ENCODE measurements at regions not wholly inside any gene's neighbourhood (a gene's known extent, or its start where the extent isn't known, plus 50 kb on each side); places are given as distances from the start of the nearest gene placed in this dataset.

GRCh38 chr7:18350678-18351077 lies 144.9 kb upstream of the HDAC9 start:
- no peak overlapping the region for H3K4me3 ChIP-seq
- ATAC-seq (no peak), DNase-seq (no peak)
- H3K27me3 ChIP-seq (ENCODE audit: insufficient read depth in 3 of 3, low read length in 2 of 3): no peaks in the 10 kb centered on the region
- H3K36me3 ChIP-seq (ENCODE audit: insufficient read depth in 1 of 2, low read depth in 1 of 2): no peaks in the 10 kb centered on the region
- no peaks in the 10 kb centered on the region for H3K9me3 ChIP-seq
- 38 to 48% (median 42%) methylated on average over 7 of the region's 7 CpGs for WGBS, 3 donors
- H3K27ac ChIP-seq: no peak overlapping the region
- intact Hi-C loops (cut with DNase I): loop anchor here (5.0 to 10.0 kb wide), 3 partner anchors 104 to 317 kb away; no protein-coding TSS in a partner anchor
- TF ChIP-seq, protein P1, sequence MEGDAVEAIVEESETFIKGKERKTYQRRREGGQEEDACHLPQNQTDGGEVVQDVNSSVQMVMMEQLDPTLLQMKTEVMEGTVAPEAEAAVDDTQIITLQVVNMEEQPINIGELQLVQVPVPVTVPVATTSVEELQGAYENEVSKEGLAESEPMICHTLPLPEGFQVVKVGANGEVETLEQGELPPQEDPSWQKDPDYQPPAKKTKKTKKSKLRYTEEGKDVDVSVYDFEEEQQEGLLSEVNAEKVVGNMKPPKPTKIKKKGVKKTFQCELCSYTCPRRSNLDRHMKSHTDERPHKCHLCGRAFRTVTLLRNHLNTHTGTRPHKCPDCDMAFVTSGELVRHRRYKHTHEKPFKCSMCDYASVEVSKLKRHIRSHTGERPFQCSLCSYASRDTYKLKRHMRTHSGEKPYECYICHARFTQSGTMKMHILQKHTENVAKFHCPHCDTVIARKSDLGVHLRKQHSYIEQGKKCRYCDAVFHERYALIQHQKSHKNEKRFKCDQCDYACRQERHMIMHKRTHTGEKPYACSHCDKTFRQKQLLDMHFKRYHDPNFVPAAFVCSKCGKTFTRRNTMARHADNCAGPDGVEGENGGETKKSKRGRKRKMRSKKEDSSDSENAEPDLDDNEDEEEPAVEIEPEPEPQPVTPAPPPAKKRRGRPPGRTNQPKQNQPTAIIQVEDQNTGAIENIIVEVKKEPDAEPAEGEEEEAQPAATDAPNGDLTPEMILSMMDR (IDR thresholded peaks at IDR 0.05): no peak
- H3K4me1 ChIP-seq: peaks cover 4% of the 10 kb centered on the region

DNA sequence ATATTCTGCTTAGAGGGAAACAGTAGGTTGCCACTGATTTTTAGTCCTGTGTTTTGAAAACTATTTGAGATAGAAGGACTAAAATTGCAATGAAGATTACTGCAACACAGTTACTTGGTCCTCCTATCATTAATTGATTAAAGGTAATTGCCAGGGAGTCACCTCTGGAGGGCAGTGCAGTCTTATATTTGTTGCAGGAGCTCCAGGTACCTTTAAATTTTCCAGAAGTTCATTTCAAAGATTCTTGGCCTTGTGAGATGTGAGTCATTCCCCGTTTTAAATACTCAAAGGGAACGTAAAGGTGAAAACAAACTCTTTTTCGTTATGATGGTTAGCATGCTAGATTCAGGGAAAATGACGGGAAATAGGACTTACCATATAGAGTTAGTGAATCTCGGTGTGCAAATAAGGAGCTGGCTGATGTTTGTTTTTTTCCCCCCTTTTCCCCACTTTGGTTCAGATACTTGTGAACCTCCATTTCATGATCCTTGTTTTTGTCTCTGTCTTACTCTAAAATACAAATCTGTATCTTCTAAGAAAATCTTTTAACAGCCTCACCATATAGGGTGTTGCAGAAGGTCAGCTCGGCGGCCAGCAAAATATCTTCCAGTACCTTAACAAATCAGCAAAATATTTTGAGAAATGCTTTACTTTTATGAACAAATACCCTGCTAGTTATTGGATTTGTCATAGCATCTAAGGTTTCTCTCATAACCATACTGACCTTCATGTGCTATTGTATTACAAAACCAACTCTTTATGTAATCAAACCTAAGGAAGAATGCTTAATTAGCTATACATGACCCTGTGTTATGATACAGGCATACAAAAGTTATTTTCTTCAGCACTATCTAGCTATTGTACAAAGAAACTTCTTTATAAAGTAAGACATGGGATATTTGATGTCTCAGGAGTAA lies 143.0 kb upstream of the HDAC9 start:
- no peaks in the 10 kb centered on the region for H3K27me3 ChIP-seq (ENCODE audit: insufficient read depth in 3 of 3, low read length in 2 of 3)
- DNase-seq (peak in 1 of 2 donors; percentile 30), ATAC-seq (peak; percentile 76 to 91 (median 86))
- H3K9me3 ChIP-seq: no peaks in the 10 kb centered on the region
- no peaks in the 10 kb centered on the region for H3K36me3 ChIP-seq (ENCODE audit: insufficient read depth in 1 of 2, low read depth in 1 of 2)
- WGBS, 3 donors: 37 to 40% (median 40%) methylated on average over 7 of the region's 7 CpGs
- no peak overlapping the region for H3K27ac ChIP-seq
- TF ChIP-seq, protein P1 (IDR thresholded peaks at IDR 0.05): peak; percentile 75
- H3K4me3 ChIP-seq: peak overlapping the region; percentile 24
- H3K4me1 ChIP-seq: peaks cover 7% of the 10 kb centered on the region
- intact Hi-C loops (cut with DNase I): loop anchor here (5.0 to 10.0 kb wide), 3 partner anchors 102 to 315 kb away; no protein-coding TSS in a partner anchor

DNA sequence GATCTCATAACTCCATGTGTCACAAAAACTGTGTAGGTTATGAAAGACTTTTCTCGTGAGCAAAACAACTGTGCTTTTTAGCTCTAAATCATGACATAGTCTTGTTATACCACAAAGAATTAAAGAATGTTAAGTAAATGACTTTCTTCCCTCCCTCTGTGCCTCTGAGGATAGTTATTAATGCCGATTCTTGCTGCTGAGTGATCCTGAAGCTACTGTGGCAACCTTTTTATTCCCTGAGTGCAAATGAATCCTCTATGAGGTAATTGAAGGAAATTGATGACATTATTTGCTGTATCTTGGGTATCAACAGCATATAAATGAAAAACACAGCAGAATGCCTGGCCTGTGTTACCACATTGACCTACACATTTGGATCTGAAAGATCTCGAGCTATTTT lies 142.2 kb upstream of the HDAC9 start:
- H3K36me3 ChIP-seq (ENCODE audit: insufficient read depth in 1 of 2, low read depth in 1 of 2): no peaks in the 10 kb centered on the region
- no peaks in the 10 kb centered on the region for H3K9me3 ChIP-seq
- H3K27me3 ChIP-seq (ENCODE audit: insufficient read depth in 3 of 3, low read length in 2 of 3): no peaks in the 10 kb centered on the region
- H3K4me1 ChIP-seq: peaks cover 7% of the 10 kb centered on the region
- H3K4me3 ChIP-seq: no peak overlapping the region
- DNase-seq (no peak), ATAC-seq (no peak)
- intact Hi-C loops (cut with DNase I): loop anchor here (5.0 to 10.0 kb wide), 3 partner anchors 101 to 314 kb away; no protein-coding TSS in a partner anchor
- no peak overlapping the region for H3K27ac ChIP-seq
- 69 to 82% (median 73%) methylated on average over 3 of the region's 3 CpGs for WGBS, 3 donors
- TF ChIP-seq, protein P1 (IDR thresholded peaks at IDR 0.05): no peak

DNA sequence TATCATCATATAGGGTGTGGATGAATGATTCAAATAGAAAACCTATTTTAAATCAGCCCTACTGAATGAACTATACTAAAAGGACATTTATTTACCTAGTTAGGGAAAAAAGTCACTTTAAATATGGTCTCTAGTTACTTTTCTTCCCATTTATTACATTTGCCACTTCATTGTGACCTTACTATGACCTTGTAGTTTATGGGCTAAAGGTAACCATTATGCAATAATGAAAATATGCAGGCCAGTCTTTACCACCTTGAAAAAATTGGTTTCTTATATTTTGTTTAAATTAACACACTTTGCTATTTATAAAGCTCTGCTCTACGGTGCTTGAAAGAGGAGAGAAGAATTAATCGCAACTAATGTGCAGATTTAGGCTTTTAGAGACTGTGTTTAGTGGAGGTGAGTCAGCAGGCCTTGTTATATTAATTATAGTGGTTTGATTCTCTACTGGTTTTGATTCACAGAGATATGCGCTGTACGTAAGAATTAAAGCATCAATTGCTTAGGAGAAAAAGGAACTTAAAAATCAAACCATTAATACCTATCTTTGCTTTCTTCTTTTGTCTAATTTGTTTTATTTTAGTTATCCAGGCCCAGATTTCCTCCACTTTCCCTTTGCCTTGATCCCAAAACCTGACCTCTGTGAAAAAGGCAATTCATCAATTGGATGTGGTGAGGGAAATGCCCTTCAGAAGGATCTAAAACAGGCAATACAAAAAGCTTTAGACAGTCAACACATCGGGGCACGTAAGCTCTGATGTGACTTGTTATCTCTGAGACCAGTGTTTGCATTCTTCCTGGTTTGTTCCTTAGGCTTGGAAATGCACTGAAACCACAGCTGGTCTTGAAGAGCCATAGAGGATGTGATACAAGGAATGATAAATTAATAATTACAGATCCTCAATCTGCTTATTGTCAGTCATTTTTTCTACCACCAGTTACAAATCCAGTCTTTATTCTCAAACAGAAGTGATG lies 141.2 kb upstream of the HDAC9 start:
- ATAC-seq (no peak), DNase-seq (no peak)
- peaks cover 7% of the 10 kb centered on the region for H3K4me1 ChIP-seq
- TF ChIP-seq, protein P1 (IDR thresholded peaks at IDR 0.05): no peak
- H3K9me3 ChIP-seq: no peaks in the 10 kb centered on the region
- H3K27ac ChIP-seq: no peak overlapping the region
- 82 to 85% (median 83%) methylated on average over 6 of the region's 6 CpGs for WGBS, 3 donors
- H3K4me3 ChIP-seq: no peak overlapping the region
- no peaks in the 10 kb centered on the region for H3K27me3 ChIP-seq (ENCODE audit: insufficient read depth in 3 of 3, low read length in 2 of 3)
- no peaks in the 10 kb centered on the region for H3K36me3 ChIP-seq (ENCODE audit: insufficient read depth in 1 of 2, low read depth in 1 of 2)
- intact Hi-C loops (cut with DNase I): loop anchor here (2.0 to 10.0 kb wide), 7 partner anchors 100 to 313 kb away; partner anchors contain the start of gene HDAC9 (in 1 of the 2)

Measured in psoas muscle (tissue), 7 donors.